NCI-H748 (cell line): ENCODE measurements at regions not wholly inside any gene's neighbourhood (a gene's known extent, or its start where the extent isn't known, plus 50 kb on each side); places are given as distances from the start of the nearest gene placed in this dataset.
A peak's percentile ranks its signal among the peaks of the same experiment; 100 is the strongest.
"Not testable (repeated sequence)": the region's sequence is repeated elsewhere in the genome, so short reads cannot be mapped to it uniquely, and the experiment has no call there.

Experiments used
- DNase-seq: peaks from one replicate; lab custom pipeline; 2025; ENCODE audit not compliant: unreplicated experiment; lab: John Stamatoyannopoulos, UW

DNA sequence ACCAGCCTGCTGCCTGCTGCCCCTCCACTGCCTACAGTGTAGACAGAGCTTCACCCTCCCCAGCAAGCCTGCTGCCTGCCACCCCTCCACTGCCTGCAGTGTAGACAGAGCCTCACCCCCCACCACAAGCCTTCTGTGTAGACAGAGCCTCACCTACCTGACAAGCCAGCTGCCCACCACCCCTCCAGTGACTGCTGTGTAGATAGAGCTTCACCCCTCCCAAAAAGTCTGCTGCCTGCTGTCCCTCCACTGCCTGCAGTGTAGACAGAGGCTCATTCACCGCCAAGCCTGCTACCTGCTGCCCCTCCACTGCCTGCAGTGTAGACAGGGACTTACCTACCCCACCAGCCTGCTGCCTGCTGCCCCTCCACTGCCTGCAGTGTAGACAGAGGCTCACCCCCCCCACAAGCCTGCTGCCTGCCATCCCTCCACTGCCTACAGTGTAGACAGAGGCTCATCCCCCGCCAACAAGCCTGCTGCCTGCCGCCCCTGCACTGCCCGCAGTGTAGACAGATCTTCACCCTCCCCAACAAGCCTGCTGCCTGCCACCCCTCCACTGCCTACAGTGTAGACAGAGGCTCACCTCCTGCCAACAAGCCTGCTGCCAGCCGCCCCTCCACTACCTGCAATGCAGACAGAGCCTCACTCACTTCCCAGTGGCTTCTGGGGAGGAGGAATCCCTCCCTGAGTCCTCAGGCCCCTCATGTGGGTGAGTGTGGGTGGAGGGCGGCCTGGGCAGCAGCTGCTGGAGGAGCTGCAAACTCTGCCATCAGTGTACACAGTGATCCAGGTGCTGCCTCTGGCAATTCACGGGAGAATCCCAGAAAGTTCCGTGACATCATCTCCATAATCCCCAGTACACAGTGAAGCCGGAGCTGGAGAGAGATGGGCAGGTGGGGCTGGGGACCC, 140.9 kb downstream of the DLL1 start:
- DNase-seq = peak; percentile 61

DNA sequence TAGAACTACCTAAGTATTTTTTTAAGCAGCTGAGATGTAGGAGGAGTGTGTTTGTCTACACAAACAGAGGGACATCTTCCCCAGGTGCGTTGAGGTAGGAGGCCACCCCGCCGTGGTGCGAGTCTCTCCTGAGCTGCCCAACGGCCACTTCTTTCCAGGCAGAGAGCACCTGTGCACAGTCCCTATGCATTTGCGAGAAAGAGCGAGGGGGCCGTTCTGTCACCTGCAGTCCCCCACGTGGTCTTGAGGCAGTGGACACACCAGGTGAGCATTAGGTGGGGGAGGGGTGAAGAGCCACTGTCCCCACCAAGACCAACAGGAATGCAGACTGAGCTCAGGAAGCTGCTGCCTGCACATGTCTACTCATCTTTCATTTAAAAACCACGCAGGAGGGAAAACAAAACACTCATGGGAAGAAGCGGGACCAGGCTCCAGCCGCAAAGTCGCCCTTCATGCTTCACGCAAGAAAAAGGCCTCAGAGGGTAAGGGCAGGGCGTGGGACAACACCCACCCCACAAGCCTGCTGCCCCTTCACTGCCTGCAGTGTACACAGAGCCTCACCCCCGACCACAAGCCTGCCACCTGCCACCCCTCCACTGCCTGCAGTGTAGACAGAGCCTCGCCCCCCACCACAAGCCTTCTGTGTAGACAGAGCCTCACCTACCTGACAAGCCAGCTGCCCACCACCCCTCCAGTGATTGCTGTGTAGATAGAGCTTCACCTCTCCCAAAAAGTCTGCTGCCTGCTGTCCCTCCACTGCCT, 142.0 kb downstream of the DLL1 start:
- DNase-seq = peak; percentile 50

DNA sequence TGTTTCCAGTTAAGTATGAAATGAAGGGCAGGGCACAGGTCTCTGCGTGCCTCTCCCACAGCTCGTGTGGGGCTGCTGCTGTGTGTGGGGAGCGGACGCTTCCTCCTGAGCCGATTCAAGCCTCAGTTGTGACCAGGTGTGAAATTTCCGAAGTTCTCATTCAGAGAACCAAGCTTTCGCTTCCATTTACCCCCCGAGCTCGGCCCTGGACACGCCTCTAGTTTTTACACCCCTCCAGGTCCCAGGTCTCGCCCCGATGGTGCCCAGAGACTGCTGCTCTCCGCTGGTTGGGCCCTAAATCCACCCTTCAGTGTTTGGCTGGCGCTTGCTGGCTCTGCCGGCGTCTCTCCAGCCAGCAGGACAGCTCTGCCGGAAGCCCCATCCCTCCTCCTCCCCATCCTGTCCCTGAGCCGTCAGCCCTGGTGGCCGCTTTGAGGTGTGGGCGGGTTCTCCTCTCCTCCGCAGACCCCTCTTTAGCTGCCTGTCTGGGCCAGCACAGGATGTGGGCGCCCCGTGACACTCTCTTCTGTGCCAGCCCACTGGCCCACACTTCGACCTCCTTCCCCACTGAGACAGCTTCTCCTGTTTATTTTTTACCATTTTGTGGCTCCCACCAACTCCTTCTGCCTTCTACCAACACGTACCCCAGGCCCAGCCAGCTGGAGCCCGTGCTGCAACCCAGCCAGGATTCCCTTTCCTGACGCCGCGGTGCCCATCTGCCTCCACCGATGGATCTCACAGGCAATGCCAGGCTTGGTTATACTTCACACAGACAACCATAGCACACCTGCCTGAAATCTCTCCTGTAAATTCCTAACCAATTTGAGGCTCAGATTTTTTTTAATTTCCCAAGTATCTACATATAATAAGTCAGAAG, 142.8 kb downstream of the DLL1 start:
- DNase-seq = no peak

DNA sequence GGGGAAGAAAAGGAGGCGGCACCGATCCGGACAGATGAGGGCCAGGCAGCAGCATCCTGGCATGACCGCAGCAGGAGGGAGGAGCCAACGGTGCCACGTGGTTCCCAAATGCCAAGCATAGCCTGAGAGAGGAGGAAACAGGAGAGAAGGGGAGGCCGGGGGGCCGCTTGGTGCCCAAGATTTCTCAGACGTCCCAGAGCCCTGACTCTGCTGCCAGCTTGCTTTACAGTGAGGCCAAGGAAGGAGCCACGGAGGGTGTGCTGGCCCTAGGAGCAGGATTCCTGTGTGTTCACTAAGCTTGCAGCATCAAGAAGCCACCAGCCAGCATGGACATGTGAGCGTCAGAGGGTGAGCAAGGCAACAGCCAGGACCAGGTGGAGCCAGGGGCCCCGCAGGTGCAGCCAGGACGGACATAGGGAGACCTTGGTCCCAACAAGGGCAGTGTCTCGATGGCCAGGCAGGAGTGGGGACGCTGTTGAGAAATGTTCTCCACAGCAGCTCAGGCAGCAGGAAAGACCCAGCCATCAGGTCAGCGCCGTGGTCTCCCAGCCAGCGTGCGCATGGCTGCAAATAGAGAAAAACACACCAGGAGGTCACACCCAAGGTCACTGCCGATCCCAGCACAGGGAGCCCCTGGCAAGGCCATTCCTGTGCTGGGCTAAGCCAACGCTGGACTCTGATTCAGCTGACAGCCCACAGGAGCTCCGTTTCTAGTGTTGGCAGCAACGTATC, 143.7 kb downstream of the DLL1 start:
- DNase-seq = no peak

DNA sequence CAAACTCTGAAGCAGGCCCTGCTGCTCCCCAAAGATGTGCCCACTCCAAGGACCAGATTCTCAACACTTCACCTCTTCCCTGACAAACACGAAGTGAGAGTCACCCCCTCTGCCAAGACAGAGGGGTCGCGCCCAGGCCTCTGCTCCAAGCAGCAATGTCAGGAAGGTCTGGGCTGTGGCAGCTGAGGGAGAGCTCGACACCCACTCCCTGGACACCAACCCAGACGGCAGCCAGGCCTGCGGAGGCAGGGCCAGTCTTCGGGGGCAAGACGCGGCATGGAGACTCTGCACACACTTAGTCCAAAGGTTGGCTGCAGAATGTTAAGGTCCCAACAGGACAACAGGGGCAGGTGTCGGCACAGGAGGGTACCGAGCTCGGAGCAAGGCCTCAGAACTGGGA, 144.2 kb downstream of the DLL1 start:
- no peak for DNase-seq

DNA sequence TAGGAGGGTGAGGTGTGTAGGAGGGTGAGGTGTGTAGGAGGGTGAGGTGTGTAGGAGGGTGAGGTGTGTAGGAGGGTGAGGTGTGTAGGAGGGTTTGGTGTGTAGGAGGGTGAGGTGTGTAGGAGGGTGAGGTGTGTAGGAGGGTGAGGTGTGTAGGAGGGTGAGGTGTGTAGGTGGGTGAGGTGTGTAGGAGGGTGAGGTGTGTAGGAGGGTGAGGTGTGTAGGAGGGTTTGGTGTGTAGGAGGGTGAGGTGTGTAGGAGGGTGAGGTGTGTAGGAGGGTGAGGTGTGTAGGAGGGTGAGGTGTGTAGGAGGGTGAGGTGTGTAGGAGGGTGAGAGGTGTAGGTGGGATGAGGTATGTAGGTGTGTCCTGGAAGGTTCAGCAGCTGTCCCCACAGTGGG, 144.7 kb downstream of the DLL1 start:
- DNase-seq = not testable (repeated sequence)

DNA sequence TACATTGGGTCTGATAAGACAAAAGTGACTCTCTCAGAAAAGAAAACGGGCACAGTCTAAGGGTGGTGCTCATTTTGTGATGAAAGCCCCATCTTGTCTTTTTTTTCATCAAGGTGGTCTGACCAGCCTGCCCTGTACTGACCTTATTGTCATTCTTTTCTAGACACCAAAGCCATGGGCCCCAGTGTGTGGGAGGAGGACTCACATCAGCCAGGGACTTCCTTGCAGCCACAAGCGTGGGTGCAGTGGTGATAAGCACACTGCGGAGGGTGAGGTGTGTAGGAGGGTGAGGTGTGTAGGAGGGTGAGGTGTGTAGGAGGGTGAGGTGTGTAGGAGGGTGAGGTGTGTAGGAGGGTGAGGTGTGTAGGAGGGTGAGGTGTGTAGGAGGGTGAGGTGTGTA, 145.2 kb downstream of the DLL1 start:
- DNase-seq = not testable (repeated sequence)

DNA sequence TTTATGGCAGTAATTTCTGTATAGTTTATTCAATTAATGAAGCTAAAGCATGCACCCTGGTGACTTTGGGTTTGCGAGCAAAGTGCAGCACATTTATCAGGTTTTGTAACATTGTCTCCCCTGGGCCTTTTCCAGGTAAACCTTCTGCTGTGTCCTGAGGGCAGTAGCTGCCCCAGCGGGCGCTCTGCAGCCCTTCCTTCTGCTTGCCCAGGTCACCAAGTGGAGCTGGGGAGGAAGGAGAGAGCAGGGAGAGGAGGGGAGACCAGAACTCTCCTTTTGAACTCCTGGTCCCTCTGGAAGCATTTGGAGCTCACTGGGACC, 145.6 kb downstream of the DLL1 start:
- no peak for DNase-seq

DNA sequence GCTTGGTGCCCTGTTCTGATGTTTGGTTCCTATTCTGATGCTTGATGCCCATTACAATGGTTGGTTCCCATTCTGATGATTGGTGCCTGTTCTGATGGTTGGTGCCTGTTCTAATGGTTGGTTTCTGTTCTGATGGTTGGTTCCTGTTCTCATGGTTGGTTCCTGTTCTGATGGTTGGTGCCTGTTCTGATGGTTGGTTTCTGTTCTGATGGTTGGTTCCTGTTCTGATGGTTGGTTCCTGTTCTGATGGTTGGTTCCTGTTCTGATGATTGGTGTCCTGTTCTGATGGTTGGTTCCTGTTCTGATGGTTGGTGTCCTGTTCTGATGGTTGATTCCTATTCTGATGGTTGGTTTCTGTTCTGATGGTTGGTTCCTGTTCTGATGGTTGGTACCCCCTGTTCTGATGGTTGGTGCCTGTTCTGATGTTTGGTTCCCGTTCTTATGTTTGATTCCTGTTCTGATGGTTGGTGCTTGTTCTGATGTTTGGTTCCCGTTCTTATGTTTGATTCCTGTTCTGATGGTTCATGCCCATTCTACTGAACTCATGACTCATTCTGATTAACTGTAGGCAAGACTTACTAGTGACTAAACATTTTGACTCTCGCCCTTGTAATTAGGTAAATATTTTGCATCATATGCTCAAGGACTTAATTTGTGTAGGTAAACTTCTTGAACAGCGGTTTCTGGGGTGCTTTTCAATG, 146.2 kb downstream of the DLL1 start:
- no peak for DNase-seq

DNA sequence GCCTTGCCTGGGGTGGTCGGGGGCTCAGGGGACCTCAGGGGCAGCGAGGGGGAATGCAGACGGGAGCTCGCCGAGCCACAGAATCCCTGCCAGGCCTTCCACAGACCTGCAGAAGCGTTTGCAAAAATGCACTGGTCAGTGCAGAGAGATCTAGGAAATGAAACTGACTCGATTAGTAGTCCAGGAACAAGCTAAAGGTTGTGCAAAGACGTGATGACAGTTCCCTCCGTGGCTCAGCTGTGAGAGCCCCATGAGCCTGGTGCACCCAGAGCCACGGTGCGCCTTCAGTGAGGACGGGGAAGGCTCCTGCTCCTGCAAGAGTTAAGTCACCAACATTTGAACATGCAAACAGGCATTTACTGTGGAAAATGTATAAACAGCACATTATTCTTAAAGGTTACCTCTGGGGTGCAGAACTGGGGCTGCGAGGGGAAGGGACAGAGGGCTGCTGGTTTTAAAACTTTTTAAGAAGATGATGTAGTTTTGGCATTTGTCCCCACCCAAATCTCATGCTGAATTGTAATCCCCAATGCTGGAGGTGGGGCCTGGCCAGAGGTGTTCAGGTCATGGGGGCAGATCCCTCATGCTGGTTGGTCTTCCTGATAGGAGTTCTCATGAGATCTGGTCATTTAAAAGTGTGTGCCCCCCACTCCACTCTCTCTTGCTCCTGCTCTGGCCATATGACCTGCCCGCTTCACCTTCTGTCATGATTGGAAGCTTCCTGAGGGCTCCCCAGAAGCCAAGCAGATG, 147.3 kb downstream of the DLL1 start:
- DNase-seq = no peak

DNA sequence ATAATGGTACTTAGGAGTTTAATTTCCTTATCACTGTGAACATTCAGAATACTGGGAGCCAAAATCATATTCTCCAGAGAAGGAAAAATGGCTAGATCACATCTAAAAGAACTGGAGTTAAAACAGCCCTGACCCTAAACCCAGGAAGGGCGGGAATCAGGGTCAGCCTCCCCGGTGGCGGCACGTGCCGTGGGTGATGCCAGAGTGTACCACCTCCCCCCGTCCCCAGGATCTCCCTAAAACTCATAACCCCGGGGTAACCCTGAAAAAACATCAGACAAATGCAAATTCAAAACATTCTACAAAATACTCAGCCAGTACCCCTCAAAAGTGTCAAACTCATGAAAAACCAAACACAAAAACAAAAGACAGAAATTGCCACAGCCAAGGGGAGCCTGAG, 148.3 kb downstream of the DLL1 start:
- DNase-seq = no peak

DNA sequence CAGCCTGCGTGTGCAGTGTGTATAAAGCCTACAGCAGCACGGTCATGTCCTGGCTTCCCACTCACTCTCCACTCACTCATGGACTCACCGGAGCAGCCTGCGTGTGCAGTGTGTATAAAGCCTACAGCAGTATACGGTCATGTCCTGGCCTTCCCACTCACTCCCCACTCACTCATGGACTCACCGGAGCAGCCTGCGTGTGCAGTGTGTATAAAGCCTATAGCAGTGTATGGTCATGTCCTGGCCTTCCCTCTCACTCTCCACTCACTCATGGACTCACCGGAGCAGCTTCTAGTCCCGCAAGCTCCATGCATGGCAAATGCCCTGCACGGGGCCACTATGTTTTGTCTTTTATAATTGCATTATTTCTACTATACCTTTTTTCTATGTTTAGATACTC, 149.8 kb downstream of the DLL1 start:
- DNase-seq = not testable (repeated sequence)

DNA sequence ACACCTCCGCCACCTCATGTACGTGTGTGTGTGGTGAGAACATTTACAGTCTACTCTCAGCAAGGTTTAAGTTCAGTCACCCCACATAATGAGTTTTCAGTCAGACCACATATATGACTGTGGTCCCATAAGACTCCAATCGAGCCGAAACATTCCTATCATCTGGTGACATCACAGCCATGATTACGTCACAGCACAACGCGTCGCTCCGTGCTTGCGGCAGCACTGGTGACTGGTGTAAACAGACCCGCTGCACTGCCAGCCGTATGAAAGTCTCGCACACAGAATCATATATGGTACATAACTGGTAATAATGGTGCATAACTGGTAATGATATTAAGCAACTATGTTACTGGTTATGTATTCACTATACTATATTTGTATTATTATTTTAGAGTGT, 150.7 kb downstream of the DLL1 start:
- DNase-seq = no peak

DNA sequence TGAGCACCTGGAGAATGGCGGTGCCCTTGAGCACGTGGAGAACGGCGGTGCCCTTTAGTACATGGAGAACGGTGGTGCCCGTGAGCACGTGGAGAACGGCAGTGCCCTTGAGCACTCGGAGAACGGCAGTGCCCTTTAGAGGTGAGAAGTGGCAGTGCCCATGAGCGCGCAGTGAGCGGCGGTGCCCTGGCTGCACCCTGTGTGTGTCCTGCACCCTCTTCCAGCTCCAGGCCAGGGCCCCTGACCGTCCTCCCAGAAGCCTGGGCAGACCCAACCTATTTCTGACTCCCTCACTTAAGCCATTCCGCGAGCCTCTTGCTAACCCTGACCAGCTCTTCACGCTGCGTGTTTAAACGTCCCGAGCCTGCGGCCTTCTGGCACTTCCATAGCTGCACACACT, 151.3 kb downstream of the DLL1 start:
- no peak for DNase-seq

DNA sequence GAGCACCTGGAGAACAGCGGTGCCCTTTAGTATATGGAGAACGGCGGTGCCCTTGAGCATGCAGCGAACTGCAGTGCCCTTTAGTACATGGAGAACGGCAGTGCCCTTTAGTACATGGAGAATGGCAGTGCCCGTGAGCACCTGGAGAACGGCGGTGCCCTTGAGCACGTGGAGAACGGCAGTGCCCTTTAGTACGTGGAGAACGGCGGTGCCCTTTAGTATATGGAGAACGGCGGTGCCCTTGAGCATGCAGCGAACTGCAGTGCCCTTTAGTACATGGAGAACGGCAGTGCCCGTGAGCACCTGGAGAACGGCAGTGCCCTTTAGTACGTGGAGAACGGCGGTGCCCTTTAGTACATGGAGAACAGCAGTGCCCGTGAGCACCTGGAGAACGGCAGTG, 151.8 kb downstream of the DLL1 start:
- not testable (repeated sequence) for DNase-seq

DNA sequence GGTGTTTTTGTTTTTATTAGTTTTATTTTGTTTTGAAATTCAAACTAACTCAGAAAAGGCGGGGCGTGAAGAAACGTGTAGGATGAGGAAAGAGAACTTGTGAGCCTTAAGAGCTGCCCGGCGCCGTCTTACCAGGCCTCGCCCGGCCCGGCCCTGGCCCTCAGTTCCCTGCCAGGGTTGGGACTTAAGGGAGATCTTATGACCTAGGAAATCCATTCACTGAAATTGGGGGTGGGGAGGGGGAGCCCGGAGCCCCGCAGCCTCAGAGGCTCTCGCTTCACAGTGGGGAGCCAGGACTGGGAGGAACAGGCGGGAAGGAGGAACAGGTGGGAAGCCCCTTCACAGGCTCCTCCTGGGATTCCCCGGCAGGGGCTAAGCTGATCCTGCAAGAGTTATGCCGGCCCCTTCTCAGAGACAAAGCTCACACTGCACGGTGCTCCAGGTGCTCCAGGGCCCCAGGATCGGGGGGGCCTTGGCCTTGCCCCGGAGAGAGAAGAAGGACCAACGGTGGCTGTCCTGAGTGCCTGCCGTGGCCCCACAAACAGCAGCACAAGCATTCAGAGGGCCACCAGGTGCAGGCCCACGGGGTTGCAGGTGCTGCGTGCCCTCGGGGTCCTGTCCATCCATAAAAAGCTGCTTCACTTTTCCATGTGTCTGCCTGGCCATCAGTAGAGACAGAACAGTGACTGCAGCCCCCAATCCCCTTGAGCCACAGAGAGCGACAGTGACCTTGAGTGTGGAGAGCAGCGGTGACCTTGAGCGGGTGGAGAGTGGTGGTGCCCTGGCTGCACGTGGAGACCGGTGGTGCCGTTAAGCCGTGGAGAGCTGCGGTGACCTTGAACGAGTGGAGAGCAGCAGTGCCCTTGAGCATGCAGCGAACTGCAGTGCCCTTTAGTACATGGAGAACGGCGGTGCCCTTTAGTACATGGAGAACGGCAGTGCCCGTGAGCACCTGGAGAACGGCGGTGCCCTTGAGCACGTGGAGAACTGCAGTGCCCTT, 152.7 kb downstream of the DLL1 start:
- no peak for DNase-seq

DNA sequence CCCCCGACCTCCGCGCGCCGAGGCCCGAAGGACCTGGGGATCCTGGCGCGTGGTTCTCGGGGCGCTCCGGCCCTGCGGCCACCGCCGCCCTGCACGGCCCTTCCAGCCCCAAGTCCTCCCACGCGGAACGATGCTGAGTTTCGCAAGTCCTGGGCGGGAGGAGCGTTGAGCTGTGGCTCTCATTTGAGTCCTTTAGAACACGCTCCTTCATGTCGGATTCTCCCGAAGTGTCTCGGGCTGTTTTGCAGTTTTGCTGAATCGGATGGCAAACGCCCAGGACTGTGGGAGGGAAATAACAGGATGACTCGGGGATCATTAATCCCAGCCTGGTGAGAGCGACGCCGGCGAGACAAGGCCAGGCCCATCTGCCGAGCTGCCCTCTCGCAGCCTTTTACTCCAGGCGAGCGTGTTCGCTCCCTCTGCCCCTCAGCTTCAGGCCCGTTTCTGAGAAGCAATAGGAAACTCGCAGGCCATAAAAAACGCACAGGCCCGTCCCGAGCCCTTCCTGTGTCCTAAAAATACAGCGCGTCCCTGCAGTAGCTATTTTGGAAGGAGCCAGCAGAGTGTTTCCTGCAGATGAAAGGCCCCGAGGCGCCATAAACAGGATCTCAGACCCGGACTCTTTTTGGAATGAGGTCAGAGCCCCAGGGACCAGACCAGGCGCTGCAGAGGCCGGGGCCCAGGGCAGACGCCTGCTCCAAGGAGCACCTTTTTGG, 153.5 kb downstream of the DLL1 start:
- no peak for DNase-seq
